Neural cell (in vitro differentiated cells): ENCODE measurements at regions not wholly inside any gene's neighbourhood (a gene's known extent, or its start where the extent isn't known, plus 50 kb on each side); places are given as distances from the start of the nearest gene placed in this dataset.

Experiments used
- EP300 ChIP-seq: fragments of 450-650 bp; conservative IDR thresholded peaks from 2 replicates; pipeline ENCODE4 v1.6.1; 2014; ENCODE audit warnings: antibody characterized with exemption, mild to moderate bottlenecking, moderate library complexity; ENCODE audit not compliant: poor library complexity, severe bottlenecking
- EZH2 ChIP-seq: fragments of 200-600, 300-800 bp; shearing (Covaris generic), sonication (generic); IDR thresholded peaks from 2 replicates; pipeline ENCODE4 v1.6.1; 2014; ENCODE audit warnings: antibody characterized with exemption, low read length, borderline replicate concordance, mild to moderate bottlenecking; ENCODE audit not compliant: insufficient read depth, poor library complexity, severe bottlenecking
- POLR2AphosphoS5 ChIP-seq: IDR thresholded peaks from 2 replicates; pipeline ENCODE4 v1.6.1; 2012
- RAD21 ChIP-seq: fragments of 450-650 bp; conservative IDR thresholded peaks from 2 replicates; pipeline ENCODE4 v1.6.1; 2014; ENCODE audit warnings: antibody characterized with exemption, mild to moderate bottlenecking, moderate library complexity
- TAF1 ChIP-seq: IDR thresholded peaks from 2 replicates; pipeline ENCODE4 v1.6.1; 2012; ENCODE audit warnings: low read depth
- TF ChIP-seq, protein P1 (sequence below): fragments of 450-650 bp; IDR thresholded peaks from 2 replicates; pipeline ENCODE4 v1.5.1; 2014; ENCODE audit warnings: antibody characterized with exemption, mild to moderate bottlenecking, moderate library complexity; ENCODE audit not compliant: poor library complexity, severe bottlenecking
- TF ChIP-seq, protein P2 (sequence below): IDR thresholded peaks from 2 replicates; pipeline ENCODE4 v1.6.1; 2012; ENCODE audit warnings: borderline replicate concordance

DNA sequence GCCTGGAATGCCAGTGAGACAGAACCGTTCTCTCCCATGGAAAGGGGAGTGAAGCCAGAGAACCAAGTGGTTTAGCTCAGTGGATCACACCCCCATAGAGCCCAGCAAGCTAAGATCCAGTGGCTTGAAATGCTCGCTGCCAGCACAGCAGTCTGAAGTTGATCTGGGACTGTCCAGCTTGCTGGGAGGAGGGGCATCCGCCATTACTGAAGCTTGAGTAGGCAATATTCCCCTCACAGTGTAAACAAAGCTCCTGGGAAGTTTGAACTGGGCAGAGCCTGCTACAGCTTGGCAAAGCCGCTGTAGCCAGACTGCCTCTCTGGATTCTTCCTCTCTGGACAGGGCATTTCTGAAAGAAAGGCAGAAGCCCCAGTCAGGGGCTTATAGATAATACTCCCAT lies 374.3 kb upstream of the DCN start:
- TF ChIP-seq, protein P1, sequence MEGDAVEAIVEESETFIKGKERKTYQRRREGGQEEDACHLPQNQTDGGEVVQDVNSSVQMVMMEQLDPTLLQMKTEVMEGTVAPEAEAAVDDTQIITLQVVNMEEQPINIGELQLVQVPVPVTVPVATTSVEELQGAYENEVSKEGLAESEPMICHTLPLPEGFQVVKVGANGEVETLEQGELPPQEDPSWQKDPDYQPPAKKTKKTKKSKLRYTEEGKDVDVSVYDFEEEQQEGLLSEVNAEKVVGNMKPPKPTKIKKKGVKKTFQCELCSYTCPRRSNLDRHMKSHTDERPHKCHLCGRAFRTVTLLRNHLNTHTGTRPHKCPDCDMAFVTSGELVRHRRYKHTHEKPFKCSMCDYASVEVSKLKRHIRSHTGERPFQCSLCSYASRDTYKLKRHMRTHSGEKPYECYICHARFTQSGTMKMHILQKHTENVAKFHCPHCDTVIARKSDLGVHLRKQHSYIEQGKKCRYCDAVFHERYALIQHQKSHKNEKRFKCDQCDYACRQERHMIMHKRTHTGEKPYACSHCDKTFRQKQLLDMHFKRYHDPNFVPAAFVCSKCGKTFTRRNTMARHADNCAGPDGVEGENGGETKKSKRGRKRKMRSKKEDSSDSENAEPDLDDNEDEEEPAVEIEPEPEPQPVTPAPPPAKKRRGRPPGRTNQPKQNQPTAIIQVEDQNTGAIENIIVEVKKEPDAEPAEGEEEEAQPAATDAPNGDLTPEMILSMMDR, result no peak
- TF ChIP-seq EZH2, result no peak
- TF ChIP-seq EP300, result no peak
- TF ChIP-seq RAD21, result no peak
- TF ChIP-seq POLR2AphosphoS5, result no peak
- TF ChIP-seq, protein P2, sequence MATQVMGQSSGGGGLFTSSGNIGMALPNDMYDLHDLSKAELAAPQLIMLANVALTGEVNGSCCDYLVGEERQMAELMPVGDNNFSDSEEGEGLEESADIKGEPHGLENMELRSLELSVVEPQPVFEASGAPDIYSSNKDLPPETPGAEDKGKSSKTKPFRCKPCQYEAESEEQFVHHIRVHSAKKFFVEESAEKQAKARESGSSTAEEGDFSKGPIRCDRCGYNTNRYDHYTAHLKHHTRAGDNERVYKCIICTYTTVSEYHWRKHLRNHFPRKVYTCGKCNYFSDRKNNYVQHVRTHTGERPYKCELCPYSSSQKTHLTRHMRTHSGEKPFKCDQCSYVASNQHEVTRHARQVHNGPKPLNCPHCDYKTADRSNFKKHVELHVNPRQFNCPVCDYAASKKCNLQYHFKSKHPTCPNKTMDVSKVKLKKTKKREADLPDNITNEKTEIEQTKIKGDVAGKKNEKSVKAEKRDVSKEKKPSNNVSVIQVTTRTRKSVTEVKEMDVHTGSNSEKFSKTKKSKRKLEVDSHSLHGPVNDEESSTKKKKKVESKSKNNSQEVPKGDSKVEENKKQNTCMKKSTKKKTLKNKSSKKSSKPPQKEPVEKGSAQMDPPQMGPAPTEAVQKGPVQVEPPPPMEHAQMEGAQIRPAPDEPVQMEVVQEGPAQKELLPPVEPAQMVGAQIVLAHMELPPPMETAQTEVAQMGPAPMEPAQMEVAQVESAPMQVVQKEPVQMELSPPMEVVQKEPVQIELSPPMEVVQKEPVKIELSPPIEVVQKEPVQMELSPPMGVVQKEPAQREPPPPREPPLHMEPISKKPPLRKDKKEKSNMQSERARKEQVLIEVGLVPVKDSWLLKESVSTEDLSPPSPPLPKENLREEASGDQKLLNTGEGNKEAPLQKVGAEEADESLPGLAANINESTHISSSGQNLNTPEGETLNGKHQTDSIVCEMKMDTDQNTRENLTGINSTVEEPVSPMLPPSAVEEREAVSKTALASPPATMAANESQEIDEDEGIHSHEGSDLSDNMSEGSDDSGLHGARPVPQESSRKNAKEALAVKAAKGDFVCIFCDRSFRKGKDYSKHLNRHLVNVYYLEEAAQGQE, result no peak
- TF ChIP-seq TAF1, result no peak
